Hepatocyte (in vitro differentiated cells): ENCODE measurements at regions not wholly inside any gene's neighbourhood (a gene's known extent, or its start where the extent isn't known, plus 50 kb on each side); places are given as distances from the start of the nearest gene placed in this dataset.
A peak's percentile ranks its signal among the peaks of the same experiment; 100 is the strongest.

Experiments used
- DNase-seq: peaks from one replicate; pipeline ENCODE4 v3.0.0-alpha.2; 2016; ENCODE audit warnings: low spot score
- H2AFZ ChIP-seq: fragments of 200-600 bp; sonication (generic); 2 replicates; pipeline ENCODE4 v1.6.0; 2016; ENCODE audit warnings: antibody characterized with exemption, mild to moderate bottlenecking
- H3K27ac ChIP-seq: fragments of 200-600 bp; sonication (generic); 2 replicates; pipeline ENCODE4 v1.5.1; 2016; ENCODE audit warnings: mild to moderate bottlenecking
- H3K27me3 ChIP-seq: fragments of 200-600 bp; sonication (generic); 2 replicates; pipeline ENCODE4 v1.6.1; 2016
- H3K36me3 ChIP-seq: fragments of 200-600 bp; sonication (generic); replicated peaks from 2 replicates; pipeline ENCODE4 v1.5.1; 2016; ENCODE audit warnings: low read depth; ENCODE audit not compliant: insufficient read depth
- H3K4me1 ChIP-seq: fragments of 200-600 bp; sonication (generic); 2 replicates; pipeline ENCODE4 v1.5.1; 2016; ENCODE audit warnings: mild to moderate bottlenecking, moderate library complexity; ENCODE audit not compliant: insufficient read depth
- H3K4me2 ChIP-seq: fragments of 200-600 bp; sonication (generic); 2 replicates; pipeline ENCODE4 v1.6.0; 2016
- H3K4me3 ChIP-seq: fragments of 200-600 bp; sonication (generic); 2 replicates; pipeline ENCODE4 v1.5.1; 2016; ENCODE audit warnings: mild to moderate bottlenecking
- H3K79me2 ChIP-seq: fragments of 200-600 bp; sonication (generic); 2 replicates; pipeline ENCODE4 v1.6.0; 2017; ENCODE audit warnings: mild to moderate bottlenecking
- H3K9me2 ChIP-seq: fragments of 200-600 bp; sonication (generic); replicated peaks from 2 replicates; pipeline ENCODE4 v1.6.0; 2017; ENCODE audit warnings: mild to moderate bottlenecking; ENCODE audit not compliant: insufficient read depth
- H3K9me3 ChIP-seq: fragments of 200-600 bp; sonication (generic); 2 replicates; pipeline ENCODE4 v1.5.1; 2016; ENCODE audit warnings: low read depth, mild to moderate bottlenecking
- H4K20me1 ChIP-seq: fragments of 200-600 bp; sonication (generic); 2 replicates; pipeline ENCODE4 v1.6.0; 2016; ENCODE audit warnings: mild to moderate bottlenecking; ENCODE audit not compliant: insufficient read depth, poor library complexity, severe bottlenecking
- CTCF ChIP-seq: fragments of 200-600 bp; sonication (generic); IDR thresholded peaks from 2 replicates; pipeline ENCODE4 v1.5.1; 2016; ENCODE audit warnings: antibody characterized with exemption, mild to moderate bottlenecking; ENCODE audit not compliant: poor library complexity
- EZH2 ChIP-seq: fragments of 200-600 bp; sonication (generic); IDR thresholded peaks from 2 replicates; pipeline ENCODE4 v1.6.1; 2016; ENCODE audit warnings: antibody characterized with exemption, mild to moderate bottlenecking, borderline replicate concordance
- EZH2phosphoT487 ChIP-seq: fragments of 200-600 bp; sonication (generic); IDR thresholded peaks from one replicate; pipeline ENCODE4 v1.6.1; 2018; ENCODE audit warnings: antibody characterized with exemption, mild to moderate bottlenecking, low read depth, moderate library complexity; ENCODE audit not compliant: unreplicated experiment, severe bottlenecking
- WGBS: methylation state at CpG from one replicate; pipeline ENCODE4 v1.1.6; 2016; ENCODE audit warnings: low lambda C conversion rate; ENCODE audit errors: missing lambda C conversion rate; 5-methylcytosine and 5-hydroxymethylcytosine counted together

GRCh38 chr13:48761256-48761655 is 107.5 kb downstream of the CYSLTR2 start:
- no peak for DNase-seq
- Histone ChIP-seq H3K27ac (no peak overlapping the region), H2AFZ (no peak overlapping the region)

GRCh38 chr13:48769107-48769704 is 115.5 kb downstream of the CYSLTR2 start:
- DNase-seq, result peak; percentile 94
- Histone ChIP-seq H3K27ac (no peak overlapping the region), H3K9me2 (no peaks in the 10 kb centered on the region), H3K4me2 (no peak overlapping the region), H3K9me3 (peaks cover 7% of the 10 kb centered on the region), H3K27me3 (no peaks in the 10 kb centered on the region), H3K36me3 (no peaks in the 10 kb centered on the region), H3K4me1 (no peaks in the 10 kb centered on the region), H3K4me3 (no peak overlapping the region), H2AFZ (peak overlapping the region; percentile 18), H4K20me1 (no peaks in the 10 kb centered on the region), H3K79me2 (no peaks in the 10 kb centered on the region)
- TF ChIP-seq EZH2phosphoT487 (no peak), CTCF (peak; percentile 100), EZH2 (no peak)
- WGBS, result 39% methylated on average over 4 of the region's 4 CpGs

More at GRCh38 chr13:48761256-48761655, 107.5 kb downstream of the CYSLTR2 start:
- Histone ChIP-seq H4K20me1 (no peaks in the 10 kb centered on the region), H3K4me3 (no peak overlapping the region), H3K36me3 (no peaks in the 10 kb centered on the region), H3K9me2 (no peaks in the 10 kb centered on the region), H3K4me2 (no peak overlapping the region), H3K4me1 (no peaks in the 10 kb centered on the region), H3K27me3 (no peaks in the 10 kb centered on the region), H3K79me2 (no peaks in the 10 kb centered on the region), H3K9me3 (no peaks in the 10 kb centered on the region)
- TF ChIP-seq EZH2phosphoT487 (no peak), EZH2 (no peak), CTCF (no peak)
- 92% methylated on average over 2 of the region's 2 CpGs for WGBS

GRCh38 chr13:48770372-48770771 is 116.6 kb downstream of the CYSLTR2 start:
- Histone ChIP-seq H3K27me3 (no peaks in the 10 kb centered on the region), H3K79me2 (no peaks in the 10 kb centered on the region), H3K27ac (no peak overlapping the region), H3K36me3 (no peaks in the 10 kb centered on the region), H3K9me2 (no peaks in the 10 kb centered on the region), H3K9me3 (peaks cover 7% of the 10 kb centered on the region), H3K4me1 (no peaks in the 10 kb centered on the region), H2AFZ (no peak overlapping the region), H4K20me1 (no peaks in the 10 kb centered on the region), H3K4me2 (no peak overlapping the region), H3K4me3 (no peak overlapping the region)
- 100% methylated on average over 1 of the region's 1 CpG for WGBS
- no peak for DNase-seq
- no peak for TF ChIP-seq EZH2
- no peak for TF ChIP-seq CTCF
- no peak for TF ChIP-seq EZH2phosphoT487

GRCh38 chr13:48772908-48773307 is 119.2 kb downstream of the CYSLTR2 start:
- peaks cover 6% of the 10 kb centered on the region for H3K9me3 ChIP-seq
- no peak overlapping the region for H2AFZ ChIP-seq
- no peaks in the 10 kb centered on the region for H3K36me3 ChIP-seq
- H3K9me2 ChIP-seq, result no peaks in the 10 kb centered on the region
- 46% methylated on average over 1 of the region's 1 CpG for WGBS
- DNase-seq, result no peak
- H4K20me1 ChIP-seq, result no peaks in the 10 kb centered on the region
- no peaks in the 10 kb centered on the region for H3K79me2 ChIP-seq
- no peak for TF ChIP-seq CTCF
- no peak for TF ChIP-seq EZH2phosphoT487
- TF ChIP-seq EZH2, result no peak
- H3K27ac ChIP-seq, result no peak overlapping the region
- H3K4me3 ChIP-seq, result no peak overlapping the region
- H3K27me3 ChIP-seq, result no peaks in the 10 kb centered on the region
- H3K4me1 ChIP-seq, result no peaks in the 10 kb centered on the region
- no peak overlapping the region for H3K4me2 ChIP-seq
